Hepatocyte (in vitro differentiated cells): ENCODE measurements at regions not wholly inside any gene's neighbourhood (a gene's known extent, or its start where the extent isn't known, plus 50 kb on each side); places are given as distances from the start of the nearest gene placed in this dataset.

ENCODE experiments used
- DNase-seq: peaks from one replicate; pipeline ENCODE4 v3.0.0-alpha.2; 2016; ENCODE audit warnings: low spot score
- H2AFZ ChIP-seq: fragments of 200-600 bp; sonication (generic); 2 replicates; pipeline ENCODE4 v1.6.0; 2016; ENCODE audit warnings: antibody characterized with exemption, mild to moderate bottlenecking
- H3K27ac ChIP-seq: fragments of 200-600 bp; sonication (generic); 2 replicates; pipeline ENCODE4 v1.5.1; 2016; ENCODE audit warnings: mild to moderate bottlenecking
- H3K27me3 ChIP-seq: fragments of 200-600 bp; sonication (generic); 2 replicates; pipeline ENCODE4 v1.6.1; 2016
- H3K36me3 ChIP-seq: fragments of 200-600 bp; sonication (generic); replicated peaks from 2 replicates; pipeline ENCODE4 v1.5.1; 2016; ENCODE audit warnings: low read depth; ENCODE audit not compliant: insufficient read depth
- H3K4me1 ChIP-seq: fragments of 200-600 bp; sonication (generic); 2 replicates; pipeline ENCODE4 v1.5.1; 2016; ENCODE audit warnings: mild to moderate bottlenecking, moderate library complexity; ENCODE audit not compliant: insufficient read depth
- H3K4me2 ChIP-seq: fragments of 200-600 bp; sonication (generic); 2 replicates; pipeline ENCODE4 v1.6.0; 2016
- H3K4me3 ChIP-seq: fragments of 200-600 bp; sonication (generic); 2 replicates; pipeline ENCODE4 v1.5.1; 2016; ENCODE audit warnings: mild to moderate bottlenecking
- H3K79me2 ChIP-seq: fragments of 200-600 bp; sonication (generic); 2 replicates; pipeline ENCODE4 v1.6.0; 2017; ENCODE audit warnings: mild to moderate bottlenecking
- H3K9me2 ChIP-seq: fragments of 200-600 bp; sonication (generic); replicated peaks from 2 replicates; pipeline ENCODE4 v1.6.0; 2017; ENCODE audit warnings: mild to moderate bottlenecking; ENCODE audit not compliant: insufficient read depth
- H3K9me3 ChIP-seq: fragments of 200-600 bp; sonication (generic); 2 replicates; pipeline ENCODE4 v1.5.1; 2016; ENCODE audit warnings: low read depth, mild to moderate bottlenecking
- H4K20me1 ChIP-seq: fragments of 200-600 bp; sonication (generic); 2 replicates; pipeline ENCODE4 v1.6.0; 2016; ENCODE audit warnings: mild to moderate bottlenecking; ENCODE audit not compliant: insufficient read depth, poor library complexity, severe bottlenecking
- CTCF ChIP-seq: fragments of 200-600 bp; sonication (generic); IDR thresholded peaks from 2 replicates; pipeline ENCODE4 v1.5.1; 2016; ENCODE audit warnings: antibody characterized with exemption, mild to moderate bottlenecking; ENCODE audit not compliant: poor library complexity
- EZH2 ChIP-seq: fragments of 200-600 bp; sonication (generic); IDR thresholded peaks from 2 replicates; pipeline ENCODE4 v1.6.1; 2016; ENCODE audit warnings: antibody characterized with exemption, mild to moderate bottlenecking, borderline replicate concordance
- EZH2phosphoT487 ChIP-seq: fragments of 200-600 bp; sonication (generic); IDR thresholded peaks from one replicate; pipeline ENCODE4 v1.6.1; 2018; ENCODE audit warnings: antibody characterized with exemption, mild to moderate bottlenecking, low read depth, moderate library complexity; ENCODE audit not compliant: unreplicated experiment, severe bottlenecking
- WGBS: methylation state at CpG from one replicate; pipeline ENCODE4 v1.1.6; 2016; ENCODE audit warnings: low lambda C conversion rate; ENCODE audit errors: missing lambda C conversion rate; 5-methylcytosine and 5-hydroxymethylcytosine counted together

- Histone ChIP-seq H3K4me2 (no peak overlapping the region), H3K27me3 (no peaks in the 10 kb centered on the region), H3K9me2 (no peaks in the 10 kb centered on the region), H3K79me2 (no peaks in the 10 kb centered on the region), H4K20me1 (no peaks in the 10 kb centered on the region), H3K27ac (no peak overlapping the region), H3K4me3 (no peak overlapping the region), H3K36me3 (no peaks in the 10 kb centered on the region), H3K4me1 (peaks cover 5% of the 10 kb centered on the region), H2AFZ (no peak overlapping the region), H3K9me3 (no peaks in the 10 kb centered on the region)
- TF ChIP-seq EZH2, result no peak
- TF ChIP-seq EZH2phosphoT487, result no peak
- no peak for TF ChIP-seq CTCF
- WGBS, result 63% methylated on average over 6 of the region's 6 CpGs
- no peak for DNase-seq
Measured at GRCh38 chr9:7910426-7911020, 110.9 kb upstream of the DMAC1 start.

- no peak overlapping the region for H3K4me3 ChIP-seq
- no peaks in the 10 kb centered on the region for H3K36me3 ChIP-seq
- no peaks in the 10 kb centered on the region for H4K20me1 ChIP-seq
- no peaks in the 10 kb centered on the region for H3K27me3 ChIP-seq
- H3K9me3 ChIP-seq, result no peaks in the 10 kb centered on the region
- TF ChIP-seq CTCF (no peak), EZH2phosphoT487 (no peak), EZH2 (no peak)
- no peak overlapping the region for H2AFZ ChIP-seq
- H3K9me2 ChIP-seq, result no peaks in the 10 kb centered on the region
- no peaks in the 10 kb centered on the region for H3K79me2 ChIP-seq
- peaks cover 5% of the 10 kb centered on the region for H3K4me1 ChIP-seq
- H3K4me2 ChIP-seq, result no peak overlapping the region
- no peak for DNase-seq
- no peak overlapping the region for H3K27ac ChIP-seq
- 97% methylated on average over 5 of the region's 5 CpGs for WGBS
Measured at GRCh38 chr9:7909537-7909936, 110.0 kb upstream of the DMAC1 start.

GRCh38 chr9:7907551-7908337 is 108.2 kb upstream of the DMAC1 start:
- H3K36me3 ChIP-seq, result no peaks in the 10 kb centered on the region
- H2AFZ ChIP-seq, result no peak overlapping the region
- no peaks in the 10 kb centered on the region for H3K9me3 ChIP-seq
- TF ChIP-seq EZH2phosphoT487 (no peak), CTCF (no peak), EZH2 (no peak)
- no peaks in the 10 kb centered on the region for H4K20me1 ChIP-seq
- no peaks in the 10 kb centered on the region for H3K9me2 ChIP-seq
- DNase-seq, result no peak
- 73% methylated on average over 5 of the region's 5 CpGs for WGBS
- no peaks in the 10 kb centered on the region for H3K27me3 ChIP-seq
- H3K27ac ChIP-seq, result no peak overlapping the region
- no peak overlapping the region for H3K4me3 ChIP-seq
- H3K79me2 ChIP-seq, result no peaks in the 10 kb centered on the region
- peaks cover 5% of the 10 kb centered on the region for H3K4me1 ChIP-seq
- H3K4me2 ChIP-seq, result no peak overlapping the region
